SK-N-DZ (cell line): ENCODE measurements at regions not wholly inside any gene's neighbourhood (a gene's known extent, or its start where the extent isn't known, plus 50 kb on each side); places are given as distances from the start of the nearest gene placed in this dataset.
"Not testable (repeated sequence)": the region's sequence is repeated elsewhere in the genome, so short reads cannot be mapped to it uniquely, and the experiment has no call there.

Experiments used
- DNase-seq: peaks from one replicate; pipeline ENCODE4 v3.0.0-alpha.2; 2015; ENCODE audit warnings: low spot score

DNA sequence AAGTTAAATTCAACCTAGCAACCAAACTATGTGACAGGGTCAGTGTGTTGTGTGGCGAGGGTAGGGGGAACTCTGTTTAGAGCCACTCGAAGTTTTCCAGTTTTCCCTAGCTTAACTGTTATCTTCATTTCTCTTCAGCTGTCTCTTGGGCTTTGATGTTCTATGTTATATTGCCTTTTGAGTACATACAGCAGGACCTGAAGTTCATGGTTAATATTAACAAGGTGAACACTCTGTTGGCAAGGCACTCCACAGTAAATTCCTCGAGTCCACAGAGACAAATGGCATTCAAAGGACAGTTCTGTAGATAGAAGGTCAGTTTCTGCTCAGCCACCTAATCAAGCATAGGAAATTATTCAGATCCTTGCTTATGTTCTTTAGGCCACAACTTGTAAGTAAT is 147.9 kb upstream of the DPH6 start:
- DNase-seq, result no peak

DNA sequence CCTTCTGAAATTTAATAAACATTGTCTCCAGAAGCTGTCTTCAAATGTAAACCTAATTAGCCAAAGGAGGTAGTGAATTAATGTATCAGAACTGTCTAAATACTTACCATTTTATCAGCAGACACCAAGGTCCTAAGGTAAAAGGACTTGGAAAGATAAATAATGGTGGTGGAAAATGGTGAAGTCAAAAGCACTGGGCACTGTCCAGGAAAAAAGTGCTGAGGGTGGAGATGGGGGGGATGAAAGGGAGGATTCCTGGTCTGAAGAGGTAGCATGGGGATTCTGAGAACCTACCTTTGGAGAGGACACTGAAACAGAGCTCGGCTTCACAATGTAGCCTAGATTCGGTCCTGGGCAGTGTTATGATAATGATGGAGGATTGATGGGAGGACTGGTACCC is 149.0 kb upstream of the DPH6 start:
- DNase-seq, result no peak

DNA sequence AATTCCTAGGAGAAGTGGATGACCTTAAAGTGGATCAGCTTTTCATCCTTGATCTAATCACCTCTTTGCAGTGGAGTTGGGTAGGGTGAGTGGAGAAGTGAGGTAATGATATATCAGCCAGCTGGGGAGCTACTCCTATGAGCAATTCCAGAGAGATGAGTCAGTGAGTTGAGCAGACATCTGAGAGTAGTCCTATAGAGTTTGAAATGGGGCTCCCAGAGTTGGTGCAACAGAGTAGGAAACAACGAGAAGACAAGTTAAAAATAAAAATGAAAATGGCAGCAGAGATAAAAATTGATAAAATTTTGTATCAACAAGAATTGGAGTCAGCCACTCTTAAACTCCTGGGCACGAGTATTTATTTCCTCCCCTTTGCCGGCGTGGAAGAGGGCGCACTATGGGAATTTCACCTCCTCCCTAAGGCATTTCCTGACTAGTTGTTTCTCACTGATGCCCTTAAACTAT is 150.8 kb upstream of the DPH6 start:
- peak; percentile 5 for DNase-seq

DNA sequence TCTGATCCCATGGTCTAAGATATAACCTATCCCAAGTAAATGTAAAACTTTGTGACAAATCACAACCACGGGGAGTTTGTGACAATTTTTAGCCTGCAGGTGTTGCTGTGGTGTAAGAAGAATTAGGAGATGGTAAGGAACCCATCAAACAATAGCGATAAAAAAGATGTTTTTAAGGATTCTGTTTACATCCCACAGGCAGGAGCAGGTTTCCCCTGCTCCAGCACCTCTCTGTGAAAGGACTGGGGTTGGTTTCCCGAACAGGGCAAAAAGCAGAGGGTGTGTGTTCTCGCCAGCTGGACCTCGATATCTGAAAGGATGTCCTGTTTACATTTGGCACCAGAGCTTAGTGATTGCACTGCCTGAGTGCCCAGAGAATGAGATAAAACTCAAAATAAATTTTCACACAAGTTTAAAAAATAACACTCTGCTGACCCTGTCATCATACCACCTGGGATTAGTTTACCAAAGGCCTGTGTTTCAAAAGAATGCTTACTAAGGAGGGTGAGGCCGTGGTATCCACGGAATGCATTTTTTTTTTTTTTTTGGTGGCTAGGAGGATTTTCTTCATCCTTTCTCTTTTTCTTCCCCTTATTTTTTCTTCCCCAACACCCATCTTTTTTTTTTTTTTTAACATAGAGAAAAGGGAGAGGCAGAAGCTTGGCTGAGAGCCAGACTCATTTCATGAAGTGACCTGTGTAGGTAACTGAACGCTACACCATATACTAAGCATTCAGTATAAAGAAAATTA is 151.8 kb upstream of the DPH6 start:
- DNase-seq, result no peak

DNA sequence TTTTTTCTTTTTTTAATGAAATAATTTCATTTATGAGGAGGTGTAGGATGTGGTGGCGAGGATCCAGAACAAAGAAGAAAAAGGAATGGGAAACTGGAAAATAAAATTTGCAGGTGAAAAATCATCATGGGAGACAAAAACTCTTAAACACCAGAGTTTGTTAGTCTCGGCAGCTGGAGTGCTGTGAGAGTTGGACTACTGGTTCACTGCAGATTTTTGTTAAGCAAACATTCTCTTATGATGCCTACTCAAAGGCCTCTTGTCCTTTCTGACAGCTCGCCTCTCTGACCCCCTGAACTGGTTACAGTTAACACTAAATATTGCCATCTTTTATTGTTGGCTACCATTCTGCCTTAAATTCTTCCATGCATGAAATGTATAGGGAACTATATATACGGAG is 152.4 kb upstream of the DPH6 start:
- no peak for DNase-seq

DNA sequence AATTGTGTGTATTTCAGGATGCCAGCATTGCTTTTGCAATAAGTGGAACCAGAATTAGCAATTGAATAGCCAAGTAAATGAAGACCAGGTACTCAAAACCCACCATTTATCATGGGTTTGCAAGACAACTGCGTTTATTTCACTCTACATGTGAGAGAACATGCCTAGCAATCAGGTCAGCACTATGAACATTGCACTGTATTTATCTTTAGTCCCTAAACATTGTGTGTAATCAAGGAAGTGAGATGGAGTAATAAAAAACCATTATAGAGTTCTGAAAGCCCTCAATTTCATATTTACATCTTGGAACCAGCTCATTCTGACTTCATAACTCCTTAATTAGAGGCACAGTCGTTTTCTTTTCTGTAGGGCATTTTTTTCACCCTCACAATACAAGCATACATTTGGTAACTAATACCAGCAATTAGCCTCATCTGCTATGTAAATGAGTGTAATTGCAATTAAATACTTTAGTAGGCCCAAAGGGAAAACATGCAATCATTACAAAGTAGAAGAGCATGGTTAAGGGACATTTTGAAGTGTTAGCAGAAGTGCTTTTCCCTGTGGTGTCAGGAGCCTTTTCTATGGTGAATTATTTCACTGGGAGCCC is 153.1 kb upstream of the DPH6 start:
- no peak for DNase-seq

DNA sequence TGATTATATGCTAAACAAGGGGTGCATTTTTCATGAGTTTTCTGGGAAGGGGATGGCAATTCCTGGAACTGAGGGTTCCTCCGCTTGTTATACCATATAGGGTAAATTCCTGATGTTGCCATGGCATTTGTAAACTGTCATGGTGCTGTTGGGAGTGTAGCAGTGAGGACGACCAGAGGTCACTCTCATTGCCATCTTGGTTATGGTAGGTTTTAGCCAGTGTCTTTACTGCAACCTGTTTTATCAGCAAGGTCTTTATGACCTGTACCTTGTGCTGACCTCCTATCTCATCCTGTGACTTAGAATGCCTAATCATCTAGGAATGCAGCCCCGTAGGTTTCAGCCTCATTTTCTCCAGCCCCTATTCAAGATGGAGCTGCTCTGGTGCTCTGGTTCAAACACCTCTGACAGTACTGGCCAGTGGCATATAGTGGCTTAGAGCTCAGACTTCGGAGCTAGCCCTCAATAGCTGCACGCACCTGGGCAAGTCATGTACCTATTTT is 154.2 kb upstream of the DPH6 start:
- DNase-seq, result not testable (repeated sequence)

DNA sequence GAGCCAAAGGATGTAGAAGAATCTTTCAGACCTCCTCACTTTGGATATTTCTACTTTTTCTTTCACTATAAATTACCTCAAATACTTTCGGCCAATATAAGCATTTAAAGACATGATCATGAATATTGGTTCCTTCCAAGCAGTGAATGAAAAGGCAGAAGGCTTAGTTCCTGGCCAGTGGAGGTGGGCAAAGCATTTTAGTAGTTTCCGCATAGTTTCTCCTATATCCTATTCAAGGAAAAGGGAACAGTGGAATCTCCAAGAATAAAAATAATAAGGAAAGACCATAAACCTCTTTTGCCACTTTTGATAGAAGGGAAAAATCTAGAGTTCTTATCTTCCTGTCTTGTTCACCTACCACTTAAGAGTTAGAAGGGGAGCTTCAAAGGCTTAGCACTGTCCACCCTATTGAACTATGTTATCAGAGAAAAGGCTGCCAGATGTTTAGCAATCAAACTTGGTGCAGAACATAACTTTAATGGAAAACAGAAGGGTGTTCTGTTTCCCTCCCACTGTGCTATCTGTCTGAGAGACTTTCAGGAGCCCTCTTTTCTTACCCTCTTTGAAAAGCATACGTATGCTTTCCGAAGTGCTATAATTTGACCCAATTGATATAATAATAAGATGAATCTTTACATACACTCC is 155.6 kb upstream of the DPH6 start:
- peak; percentile 12 for DNase-seq

DNA sequence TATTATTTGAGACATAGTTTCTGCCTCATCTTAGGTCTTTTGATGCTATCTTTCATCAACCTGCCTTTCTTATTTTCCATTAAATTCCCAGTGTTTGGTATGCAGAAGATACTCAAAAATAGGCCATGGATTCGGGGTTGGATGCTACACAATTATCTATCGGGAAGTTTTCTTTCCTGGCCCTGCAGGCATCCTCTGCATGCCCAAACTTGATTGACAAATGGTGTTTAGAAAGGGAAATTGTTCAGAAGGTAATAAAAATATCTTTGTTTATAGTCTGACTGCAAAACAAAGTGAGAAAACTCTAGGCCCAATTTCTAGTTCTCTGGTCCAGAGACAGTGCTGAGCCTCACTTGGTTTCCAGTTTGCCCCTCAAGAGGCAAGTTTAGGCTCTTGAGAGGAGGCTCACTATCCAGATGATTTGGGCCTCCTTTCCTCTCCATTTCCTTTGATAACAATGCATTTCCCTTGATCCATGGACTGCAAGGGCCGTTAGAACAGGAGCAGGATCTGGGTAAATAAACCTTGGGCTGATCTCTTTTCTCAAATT is 157.1 kb upstream of the DPH6 start:
- no peak for DNase-seq

DNA sequence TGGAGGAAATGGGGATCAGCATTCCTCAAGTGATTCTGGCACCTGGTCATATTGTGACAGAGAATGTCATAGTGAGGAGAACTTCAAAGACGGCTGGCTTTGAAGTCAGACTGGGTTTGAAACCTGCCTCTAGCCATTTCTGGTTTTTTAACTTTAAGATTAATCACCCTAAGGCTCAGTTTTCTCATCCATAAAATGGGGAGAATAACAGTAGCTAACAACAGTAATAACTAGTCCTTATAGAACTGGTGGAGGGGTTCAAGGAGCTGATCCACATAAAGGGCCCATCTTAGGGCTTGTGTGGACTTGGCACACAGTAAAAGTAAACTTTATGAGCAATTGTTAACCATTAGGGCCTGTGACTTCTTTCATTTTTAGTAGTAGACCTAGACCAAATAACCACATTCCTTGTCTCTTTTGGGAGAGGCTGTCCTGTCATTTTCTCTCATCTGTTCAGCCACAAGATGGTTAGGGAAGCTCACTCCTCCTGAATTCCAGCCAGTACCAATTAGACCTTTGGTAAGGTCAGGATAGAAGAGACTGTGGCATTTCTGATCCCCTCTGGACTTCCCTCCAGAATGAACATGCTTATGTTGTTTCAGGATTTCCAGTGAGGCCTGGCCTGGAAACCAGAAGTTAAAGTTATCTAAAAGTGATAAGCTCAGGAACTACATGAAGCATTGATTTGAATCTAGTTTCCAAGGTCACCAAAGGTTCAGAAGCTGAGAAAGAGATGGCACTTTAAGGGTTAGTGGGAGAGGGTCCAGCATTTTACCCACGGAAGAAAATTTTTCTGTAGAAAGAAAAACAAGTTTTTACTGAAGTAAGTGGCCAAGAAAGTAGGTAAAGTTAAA is 159.3 kb upstream of the DPH6 start:
- no peak for DNase-seq

DNA sequence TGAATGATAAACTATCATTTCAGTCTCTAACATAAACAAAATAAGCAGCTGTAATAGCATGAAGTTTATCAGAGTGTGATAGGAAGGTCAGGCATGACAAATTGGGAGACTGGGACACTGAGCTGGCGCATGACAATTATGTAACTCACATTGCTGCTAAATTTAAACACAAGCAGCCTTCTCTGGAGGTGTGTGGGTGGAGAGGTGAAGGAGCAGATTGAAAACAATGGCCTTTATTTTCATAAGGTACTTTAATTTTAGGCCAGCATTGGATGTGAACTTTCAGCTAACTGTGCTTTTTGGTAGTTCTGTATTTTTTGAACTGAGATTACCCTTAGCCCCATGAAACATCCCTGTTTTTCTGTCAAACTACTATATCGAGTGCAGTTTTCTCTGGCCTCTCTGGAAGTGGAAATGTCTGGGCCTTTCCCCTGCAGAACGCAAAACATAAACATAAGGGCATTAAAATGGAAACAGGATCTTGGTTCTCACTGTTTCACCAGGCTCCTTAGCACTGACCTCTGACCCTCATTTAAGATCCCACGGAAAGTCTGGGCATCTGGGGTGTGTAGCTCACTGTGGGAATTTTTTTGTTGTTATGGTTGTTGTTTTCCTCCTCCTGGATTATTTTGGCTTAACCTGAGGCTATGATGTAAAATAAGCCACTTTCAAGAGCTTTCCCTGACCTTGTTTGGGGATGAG is 160.1 kb upstream of the DPH6 start:
- no peak for DNase-seq

DNA sequence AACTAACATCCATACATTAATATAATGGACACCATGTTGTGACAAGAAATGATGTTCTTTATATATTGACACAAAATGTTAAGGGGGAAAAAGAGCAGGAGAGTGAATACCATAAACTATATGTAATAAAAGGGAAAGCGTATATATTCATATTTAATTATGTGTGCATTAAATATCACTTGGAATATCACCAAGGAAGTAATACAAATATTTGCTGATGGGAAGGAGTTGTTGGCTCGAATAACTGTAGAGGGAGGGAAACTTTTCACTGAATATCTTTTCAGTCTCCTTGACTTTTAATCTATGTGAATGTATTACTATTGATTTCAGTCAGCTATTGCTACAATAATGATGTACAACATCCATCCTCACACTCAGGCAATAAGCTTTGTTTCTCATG is 167.0 kb upstream of the DPH6 start:
- DNase-seq, result no peak

DNA sequence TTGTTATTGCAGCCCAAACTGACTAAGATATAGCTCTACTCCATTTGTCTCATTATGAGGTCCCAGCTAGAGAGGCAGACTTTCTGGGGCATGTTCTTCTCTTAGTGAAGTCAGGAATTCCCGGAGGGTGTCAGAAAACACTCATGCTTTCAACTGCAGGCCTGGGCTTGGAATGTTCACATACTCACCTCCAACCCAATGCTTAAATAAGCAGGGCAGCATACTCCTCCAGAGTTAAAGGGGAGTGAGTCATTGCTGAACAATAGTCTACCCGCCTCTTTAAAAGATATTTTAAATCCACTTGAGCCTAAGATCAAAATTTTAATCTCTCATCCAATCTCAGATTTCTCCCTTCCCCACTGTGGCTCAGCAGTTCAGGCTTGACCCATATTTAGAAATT is 167.8 kb upstream of the DPH6 start:
- DNase-seq, result no peak

DNA sequence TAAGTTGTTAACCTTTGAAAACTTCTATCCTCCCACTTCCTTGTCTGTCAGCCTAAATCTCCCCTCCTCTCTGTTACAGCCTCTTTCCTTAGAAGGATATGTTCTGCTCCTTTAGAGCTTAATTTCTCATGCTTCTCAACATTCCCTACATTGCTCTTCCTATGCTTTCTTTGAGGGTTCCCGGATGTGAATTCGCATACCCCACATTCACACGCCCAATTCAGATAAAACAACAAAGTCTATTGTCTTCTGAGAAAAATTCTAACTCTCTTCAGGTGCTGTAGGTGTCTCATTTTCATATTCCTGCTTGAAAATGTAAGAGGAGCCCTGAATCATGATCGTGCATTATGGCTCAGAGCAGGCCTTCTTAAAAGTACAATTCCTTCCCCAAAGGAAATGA is 171.8 kb upstream of the DPH6 start:
- DNase-seq, result no peak

DNA sequence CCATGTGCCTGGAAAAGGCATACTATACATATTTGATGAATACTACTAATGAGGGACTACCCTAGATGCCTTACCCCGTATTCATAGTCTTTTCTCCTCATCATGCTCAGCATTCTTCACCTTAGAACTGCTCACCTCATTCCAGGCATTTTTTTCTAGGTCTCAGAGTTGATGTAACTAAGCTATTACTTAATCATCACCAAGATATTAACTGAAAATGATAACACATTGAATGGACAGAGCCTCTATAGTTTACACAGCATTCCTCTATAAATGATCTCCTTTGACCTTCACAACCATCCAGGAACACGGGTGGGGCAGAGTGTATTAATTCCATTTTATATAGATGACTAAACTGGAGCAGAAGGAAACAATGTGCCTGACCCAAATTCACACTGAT is 174.1 kb upstream of the DPH6 start:
- DNase-seq, result no peak

DNA sequence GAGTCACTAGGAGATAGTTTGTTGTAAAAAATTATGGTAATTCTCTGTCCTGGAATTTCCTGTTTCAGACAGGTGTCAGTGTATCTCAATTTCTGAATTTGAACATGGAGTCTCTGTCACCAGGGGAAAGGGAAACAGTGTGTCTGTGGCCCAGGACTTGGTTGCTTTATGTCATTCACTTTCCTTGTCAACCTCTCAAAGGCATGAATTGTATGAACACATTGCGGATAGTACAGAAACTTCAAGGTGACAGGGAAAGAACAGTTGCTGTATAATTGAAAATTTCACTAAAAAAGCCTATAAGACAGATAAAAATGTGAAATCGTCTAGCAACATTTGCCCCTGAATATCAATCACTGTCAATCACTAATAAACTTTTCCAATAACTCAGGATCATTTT is 175.0 kb upstream of the DPH6 start:
- DNase-seq, result no peak

DNA sequence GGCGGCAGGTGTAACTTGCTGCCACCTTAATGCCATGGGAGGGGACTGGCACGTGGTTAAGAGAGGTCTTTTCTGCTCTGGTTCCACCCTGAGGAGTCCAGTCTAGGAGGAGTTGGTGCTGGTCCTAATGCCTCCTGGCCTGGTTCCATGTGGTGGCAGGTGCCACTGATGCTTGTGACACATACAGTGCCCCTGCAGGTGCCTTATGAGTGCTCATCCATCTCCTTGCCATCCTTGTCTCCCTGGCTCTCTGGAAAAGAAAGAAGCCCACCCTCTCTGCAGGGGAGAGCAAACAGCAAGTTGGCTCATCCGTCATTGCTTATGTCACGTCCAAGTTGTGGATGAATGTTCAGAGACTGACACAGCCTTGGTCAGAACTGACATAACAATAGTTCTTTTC is 175.8 kb upstream of the DPH6 start:
- DNase-seq, result no peak

DNA sequence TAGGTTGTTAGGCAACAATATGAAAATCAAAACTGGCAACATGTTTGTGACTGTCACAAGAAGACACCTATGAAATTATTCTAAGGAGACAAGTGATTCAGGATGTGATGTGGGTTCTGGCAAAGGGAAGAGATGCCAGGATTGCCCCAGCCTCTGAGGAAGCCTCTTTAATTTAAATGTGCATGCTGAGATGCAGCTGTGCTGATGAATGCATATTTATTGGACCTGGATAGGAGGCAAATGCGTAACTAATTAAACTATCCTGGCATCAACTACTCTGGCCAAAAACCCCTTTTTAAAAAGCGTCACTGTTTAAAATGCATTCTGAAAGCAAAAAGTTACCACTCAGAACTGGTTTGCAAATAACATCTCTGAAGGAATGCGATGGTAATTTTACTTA is 176.5 kb upstream of the DPH6 start:
- no peak for DNase-seq

DNA sequence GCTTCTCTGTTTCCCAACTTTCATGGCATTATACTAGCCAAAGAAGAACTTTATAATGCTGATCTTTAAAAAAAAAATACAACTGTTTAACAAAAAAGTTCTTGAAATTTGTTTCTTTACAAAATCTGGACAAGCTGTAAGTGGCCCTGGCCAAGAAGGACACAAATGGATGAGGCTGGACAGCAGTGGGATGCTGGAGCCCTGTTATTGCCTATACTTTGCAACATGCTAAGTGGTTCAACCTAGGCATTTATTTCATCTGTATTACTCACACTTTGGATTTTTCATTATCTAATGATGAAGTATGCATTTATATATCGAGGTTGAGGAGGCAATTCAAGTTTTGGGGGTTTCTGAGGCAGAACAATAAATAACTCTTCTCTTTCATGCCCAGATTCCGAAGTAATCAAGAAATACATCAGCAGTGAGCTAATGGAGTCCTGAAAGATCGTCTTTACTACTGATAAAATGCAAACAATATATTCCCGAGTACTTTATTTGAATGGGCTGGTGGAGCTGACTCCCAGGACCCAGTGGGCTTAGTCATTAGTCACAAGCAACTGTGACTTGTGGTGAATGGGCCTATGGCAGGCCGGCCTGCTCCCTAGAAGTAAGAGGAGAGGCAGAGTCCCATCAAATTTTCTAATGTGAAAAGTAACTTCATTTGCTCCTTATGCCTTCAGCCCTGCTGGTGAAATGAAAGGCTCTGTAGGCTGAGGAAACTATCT is 177.3 kb upstream of the DPH6 start:
- no peak for DNase-seq

DNA sequence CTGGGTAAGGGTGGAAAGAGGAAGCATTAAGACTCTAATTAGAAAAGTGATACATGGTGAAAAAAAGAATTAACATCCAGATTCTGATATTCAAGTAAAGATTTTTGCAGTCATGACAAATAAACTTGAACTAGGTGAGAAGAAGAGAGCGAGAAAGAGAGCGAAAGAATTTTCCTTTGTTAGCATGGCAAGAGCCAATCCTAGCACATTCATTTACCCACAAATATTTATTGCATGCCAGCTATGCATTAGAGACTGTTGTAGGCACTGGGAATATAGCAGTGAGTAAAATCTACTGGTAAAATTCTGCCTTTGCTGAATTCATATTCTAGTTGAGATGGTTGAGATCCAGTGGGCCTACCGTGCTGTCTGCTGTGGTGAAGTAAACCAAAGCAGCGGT is 177.9 kb upstream of the DPH6 start:
- no peak for DNase-seq
